ENCODE measurements at regions not wholly inside any gene's neighbourhood (a gene's known extent, or its start where the extent isn't known, plus 50 kb on each side); places are given as distances from the start of the nearest gene placed in this dataset.

DNA sequence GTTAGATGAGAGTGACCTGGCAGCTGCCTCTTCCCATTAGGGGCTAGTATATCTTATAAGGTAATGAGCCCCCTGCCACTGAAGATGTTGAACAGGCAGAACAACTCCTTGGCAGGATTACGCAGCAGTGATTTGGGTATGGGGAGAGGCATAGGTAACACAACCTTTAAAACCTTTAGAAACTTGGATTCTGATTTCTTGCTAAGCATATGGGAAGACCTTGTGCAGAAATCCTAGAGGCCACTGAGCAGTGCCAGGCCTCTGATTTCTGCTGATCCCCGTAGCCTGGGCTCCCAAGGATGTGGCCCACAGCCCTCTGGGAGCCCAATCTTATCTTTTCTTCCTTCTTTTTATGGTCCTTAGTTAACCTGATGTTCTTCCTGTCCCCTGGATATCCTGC lies 237.9 kb upstream of the ROPN1 start:
- TF ChIP-seq, protein P1, sequence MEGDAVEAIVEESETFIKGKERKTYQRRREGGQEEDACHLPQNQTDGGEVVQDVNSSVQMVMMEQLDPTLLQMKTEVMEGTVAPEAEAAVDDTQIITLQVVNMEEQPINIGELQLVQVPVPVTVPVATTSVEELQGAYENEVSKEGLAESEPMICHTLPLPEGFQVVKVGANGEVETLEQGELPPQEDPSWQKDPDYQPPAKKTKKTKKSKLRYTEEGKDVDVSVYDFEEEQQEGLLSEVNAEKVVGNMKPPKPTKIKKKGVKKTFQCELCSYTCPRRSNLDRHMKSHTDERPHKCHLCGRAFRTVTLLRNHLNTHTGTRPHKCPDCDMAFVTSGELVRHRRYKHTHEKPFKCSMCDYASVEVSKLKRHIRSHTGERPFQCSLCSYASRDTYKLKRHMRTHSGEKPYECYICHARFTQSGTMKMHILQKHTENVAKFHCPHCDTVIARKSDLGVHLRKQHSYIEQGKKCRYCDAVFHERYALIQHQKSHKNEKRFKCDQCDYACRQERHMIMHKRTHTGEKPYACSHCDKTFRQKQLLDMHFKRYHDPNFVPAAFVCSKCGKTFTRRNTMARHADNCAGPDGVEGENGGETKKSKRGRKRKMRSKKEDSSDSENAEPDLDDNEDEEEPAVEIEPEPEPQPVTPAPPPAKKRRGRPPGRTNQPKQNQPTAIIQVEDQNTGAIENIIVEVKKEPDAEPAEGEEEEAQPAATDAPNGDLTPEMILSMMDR (conservative IDR thresholded peaks at IDR 0.05; ENCODE audit: low read depth, low read length) = no peak
- H3K4me3 ChIP-seq (ENCODE audit: low read depth, low read length) = no peak overlapping the region
- DNase-seq (ENCODE audit: low read depth) = no peak

DNA sequence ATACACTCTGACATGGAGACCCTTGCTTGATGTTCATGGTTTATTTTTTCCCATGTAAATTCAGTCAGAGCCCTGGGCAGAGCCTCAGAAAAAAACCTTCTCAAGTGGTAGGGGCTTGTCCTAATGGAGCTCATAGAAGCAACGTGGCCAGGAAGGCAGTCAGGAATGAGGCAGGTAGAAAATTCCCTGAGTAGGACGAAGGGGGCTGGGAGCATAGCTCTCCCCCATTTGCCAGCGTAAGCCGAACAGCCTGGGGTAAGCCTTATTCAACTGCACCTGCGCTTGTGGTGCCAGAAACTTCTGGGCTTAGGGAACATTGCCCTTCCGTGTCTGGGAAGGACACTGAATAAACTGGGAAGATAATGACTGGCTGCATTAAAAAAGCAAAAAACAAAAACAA lies 238.5 kb upstream of the ROPN1 start:
- TF ChIP-seq, protein P1 (conservative IDR thresholded peaks at IDR 0.05; ENCODE audit: low read depth, low read length) = no peak
- DNase-seq (ENCODE audit: low read depth) = no peak
- H3K4me3 ChIP-seq (ENCODE audit: low read depth, low read length) = no peak overlapping the region

DNA sequence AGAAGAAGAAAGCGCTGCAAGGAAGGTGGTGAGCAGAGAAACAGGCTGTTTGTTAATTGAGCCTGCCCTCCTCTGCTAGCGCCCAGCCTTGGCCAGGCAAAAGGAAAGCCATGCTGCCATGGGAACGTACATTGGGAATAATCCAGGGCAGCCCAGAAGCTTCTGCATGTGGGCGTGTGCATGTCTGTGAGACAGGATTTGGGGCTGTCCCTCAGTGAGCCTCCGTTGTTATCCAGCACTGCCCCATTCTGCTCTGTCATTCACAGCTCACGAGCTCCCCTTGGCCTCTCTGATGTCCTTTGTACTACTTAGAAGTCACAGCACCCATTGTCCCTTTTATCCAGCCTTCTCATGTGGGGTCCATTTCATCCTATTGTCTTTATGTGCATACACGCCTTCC lies 239.1 kb upstream of the ROPN1 start:
- H3K4me3 ChIP-seq (ENCODE audit: low read depth, low read length) = no peak overlapping the region
- DNase-seq (ENCODE audit: low read depth) = no peak
- TF ChIP-seq, protein P1 (conservative IDR thresholded peaks at IDR 0.05; ENCODE audit: low read depth, low read length) = no peak

GRCh38 chr3:124234852-124235252 lies 242.9 kb upstream of the ROPN1 start:
- TF ChIP-seq, protein P1 (conservative IDR thresholded peaks at IDR 0.05; ENCODE audit: low read depth, low read length) = no peak
- no peak overlapping the region for H3K4me3 ChIP-seq (ENCODE audit: low read depth, low read length)
- no peak for DNase-seq (ENCODE audit: low read depth)

- H3K4me3 ChIP-seq (ENCODE audit: low read depth, low read length) = no peak overlapping the region
- TF ChIP-seq, protein P1 (conservative IDR thresholded peaks at IDR 0.05; ENCODE audit: low read depth, low read length) = no peak
- DNase-seq (ENCODE audit: low read depth) = no peak
These were observed 243.5 kb upstream of the ROPN1 start for GRCh38 chr3:124235446-124235845.

- DNase-seq (ENCODE audit: low read depth) = no peak
- TF ChIP-seq, protein P1 (conservative IDR thresholded peaks at IDR 0.05; ENCODE audit: low read depth, low read length) = no peak
- H3K4me3 ChIP-seq (ENCODE audit: low read depth, low read length) = no peak overlapping the region
These were observed 251.4 kb upstream of the ROPN1 start for GRCh38 chr3:124243177-124243859.

- no peak for DNase-seq (ENCODE audit: low read depth)
- TF ChIP-seq, protein P1 (conservative IDR thresholded peaks at IDR 0.05; ENCODE audit: low read depth, low read length) = no peak
These were observed 254.5 kb upstream of the ROPN1 start for GRCh38 chr3:124246376-124246775.

More at GRCh38 chr3:124246376-124246775, 254.5 kb upstream of the ROPN1 start:
- H3K4me3 ChIP-seq (ENCODE audit: low read depth, low read length) = no peak overlapping the region

Data from epithelial cell of proximal tubule (primary cell).